Ovary (tissue), 3 donors: ENCODE measurements at regions not wholly inside any gene's neighbourhood (a gene's known extent, or its start where the extent isn't known, plus 50 kb on each side); places are given as distances from the start of the nearest gene placed in this dataset.
"Not testable (repeated sequence)": the region's sequence is repeated elsewhere in the genome, so short reads cannot be mapped to it uniquely, and the experiment has no call there.

Source experiments
- CTCF ChIP-seq, 3 donors: fragments of 450-650 bp in 2 of 3; fragments of 200-600 bp in 1 of 3; IDR thresholded peaks; one replicate each; pipeline versions ENCODE4 v1.5.1 to v1.8.0; 2016 to 2022; ENCODE audit warnings: antibody characterized with exemption in 3 of 3, mild to moderate bottlenecking in 1 of 3
- POLR2A ChIP-seq: fragments of 450-650 bp; IDR thresholded peaks from one replicate; pipeline ENCODE4 v1.6.1; 2017; ENCODE audit warnings: antibody characterized with exemption, mild to moderate bottlenecking, moderate library complexity
- donor health status: DM: no; HTN: no; CAD: no.

GRCh38 chr21:6533261-6533660, 3988.1 kb upstream of the TPTE start:
- not testable (repeated sequence) for TF ChIP-seq CTCF (IDR thresholded peaks at IDR 0.05); POLR2A
